GM12878 (cell line): ENCODE measurements at regions not wholly inside any gene's neighbourhood (a gene's known extent, or its start where the extent isn't known, plus 50 kb on each side); places are given as distances from the start of the nearest gene placed in this dataset.

Experiments
- ATAC-seq: fragments of 200-7000 bp; cut with Tn5 transposase; 3 replicates; pipeline ENCODE4 v1.9.1; 2020; ENCODE audit warnings: mild to moderate bottlenecking, moderate library complexity
- BruUV-seq: library from RNA; stranded (reverse); fragments of 400-500 nt; replicated peaks from 2 replicates; lab custom pipeline; 2021; lab: Mats Ljungman, UMichigan
- CTCF ChIA-PET: fragments of 300-600 bp; sonication (Branson Sonifier 250); formaldehyde crosslinking; extraction: SDS; loops from one replicate; lab custom pipeline; 2021; ENCODE audit warnings: inconsistent platforms; lab: Yijun Ruan, JAX
- POLR2A ChIA-PET: fragments of 350-600 bp; formaldehyde crosslinking; extraction: SDS; loops from one replicate; lab custom pipeline; 2021; ENCODE audit warnings: inconsistent platforms; lab: Charles Lee
- RAD21 ChIA-PET: fragments of 300-600 bp; sonication (Branson Sonifier 250); formaldehyde crosslinking; loops from one replicate; lab custom pipeline; 2023; ENCODE audit warnings: antibody characterized with exemption; ENCODE audit not compliant: unreplicated experiment; lab: Charles Lee
- SMC1A ChIA-PET: fragments of 300-600 bp; sonication (Branson Sonifier 250); formaldehyde crosslinking; loops from one replicate; lab custom pipeline; 2023; ENCODE audit not compliant: unreplicated experiment, uncharacterized antibody; lab: Charles Lee
- DNase-seq: peaks from one replicate; pipeline ENCODE4 v3.0.0-alpha.2; 2011; ENCODE audit warnings: low read depth, low spot score
- FAIRE-seq: peaks from 3 replicates; lab custom pipeline; 2011; peaks lifted over from hg19 to GRCh38; lab: Jason Lieb, UNC
- H2AFZ ChIP-seq: 2 replicates; pipeline ENCODE4 v1.6.0; 2011; ENCODE audit warnings: low read depth, low read length, control low read depth; ENCODE audit not compliant: control insufficient read depth
- H3K27ac ChIP-seq: 2 replicates; pipeline ENCODE4 v1.5.1; 2011; ENCODE audit warnings: control low read depth; ENCODE audit not compliant: control insufficient read depth, insufficient read depth
- H3K27me3 ChIP-seq, 2 experiments: replicated peaks in 1 of 2; 2 replicates each; pipeline versions ENCODE4 v1.6.0 to v1.6.1; 2011; ENCODE audit warnings: low read length in 1 of 2; ENCODE audit not compliant: control insufficient read depth in 2 of 2, insufficient read depth in 2 of 2
- H3K36me3 ChIP-seq, 2 experiments: 2 replicates each; pipeline ENCODE4 v1.5.1; 2011; ENCODE audit warnings: low read length in 1 of 2; ENCODE audit not compliant: control insufficient read depth in 2 of 2, insufficient read depth in 2 of 2
- H3K4me1 ChIP-seq: 2 replicates; pipeline ENCODE4 v1.6.1; 2011; ENCODE audit warnings: mild to moderate bottlenecking, low read length, moderate library complexity, mixed read lengths; ENCODE audit not compliant: control insufficient read depth, insufficient read depth
- H3K4me2 ChIP-seq: 2 replicates; pipeline ENCODE4 v1.6.0; 2011; ENCODE audit warnings: control low read depth; ENCODE audit not compliant: control insufficient read depth, insufficient read depth
- H3K4me3 ChIP-seq: fragments of 200-600 bp; sonication (generic); 2 replicates; pipeline ENCODE4 v1.5.1; 2016
- H3K79me2 ChIP-seq: 2 replicates; pipeline ENCODE4 v1.6.0; 2011; ENCODE audit warnings: low read length; ENCODE audit not compliant: control insufficient read depth, insufficient read depth
- H3K9ac ChIP-seq: 2 replicates; pipeline ENCODE4 v1.8.0; 2011; ENCODE audit warnings: low read length, control low read depth, mixed read lengths; ENCODE audit not compliant: control insufficient read depth, insufficient read depth
- H3K9me3 ChIP-seq: replicated peaks from 3 replicates; pipeline ENCODE4 v1.5.1; 2011; ENCODE audit warnings: mild to moderate bottlenecking, low read length; ENCODE audit not compliant: control insufficient read depth, insufficient read depth
- H4K20me1 ChIP-seq: 2 replicates; pipeline ENCODE4 v1.6.0; 2011; ENCODE audit not compliant: control insufficient read depth, insufficient read depth
- CREM ChIP-seq: IDR thresholded peaks from 2 replicates; pipeline ENCODE4 v1.6.1; 2014; ENCODE audit warnings: antibody characterized with exemption, low read depth
- DPF2 ChIP-seq: fragments of 450-650 bp; IDR thresholded peaks from 2 replicates; pipeline ENCODE4 v1.6.1; 2017; ENCODE audit warnings: mild to moderate bottlenecking
- HDAC2 ChIP-seq: fragments of 200-600 bp; sonication (generic); IDR thresholded peaks from 2 replicates; pipeline ENCODE4 v1.6.1; 2017
- IRF4 ChIP-seq: IDR thresholded peaks from 2 replicates; pipeline ENCODE4 v1.6.1; 2011; ENCODE audit warnings: low read depth, low read length
- LARP7 ChIP-seq: fragments of 450-650 bp; IDR thresholded peaks from 2 replicates; pipeline ENCODE4 v1.6.1; 2017; ENCODE audit warnings: mild to moderate bottlenecking
- NRF1 ChIP-seq: conservative IDR thresholded peaks from 2 replicates; pipeline ENCODE4 v1.6.1; 2011; ENCODE audit warnings: mild to moderate bottlenecking, low read depth, low read length, improper control_type of control experiment
- RUNX3 ChIP-seq: IDR thresholded peaks from 2 replicates; pipeline ENCODE4 v1.6.1; 2012; ENCODE audit warnings: low read length, inconsistent platforms
- STAT3 ChIP-seq: IDR thresholded peaks from 2 replicates; pipeline ENCODE4 v1.6.1; 2011; ENCODE audit warnings: low read depth, low read length, improper control_type of control experiment
- WGBS: methylation state at CpG from one replicate; pipeline ENCODE4 v1.1.6; 2016; ENCODE audit warnings: low lambda C conversion rate; ENCODE audit not compliant: insufficient replicate concordance, insufficient coverage; ENCODE audit errors: missing lambda C conversion rate; 5-methylcytosine and 5-hydroxymethylcytosine counted together
- in situ Hi-C: fragments of 300-500 bp; cut with MboI; formaldehyde crosslinking; loops from 9 replicates; pipeline ENCODE4 v1.14.3; 2018; ENCODE audit warnings: mixed read lengths
- intact Hi-C: fragments of 100-400 bp; cut with micrococcal nuclease; formaldehyde crosslinking; loops from one replicate; pipeline ENCODE4 v1.14.2; 2022; ENCODE audit not compliant: unreplicated experiment
- TF ChIP-seq, protein P1 (sequence below): fragments of 450-650 bp; IDR thresholded peaks from 2 replicates; pipeline ENCODE4 v1.6.1; 2018; ENCODE audit warnings: mild to moderate bottlenecking, low read depth, moderate library complexity; ENCODE audit not compliant: partially characterized antibody
- TF ChIP-seq, protein P2 (sequence below): IDR thresholded peaks from 2 replicates; pipeline ENCODE4 v1.6.1; 2012; ENCODE audit warnings: improper control_type of control experiment, low read depth, low read length; ENCODE audit not compliant: insufficient replicate concordance
- TF ChIP-seq, protein P3 (sequence below): fragments of 450-650 bp; IDR thresholded peaks from 2 replicates; pipeline ENCODE4 v1.6.1; 2017; ENCODE audit warnings: mild to moderate bottlenecking

DNA sequence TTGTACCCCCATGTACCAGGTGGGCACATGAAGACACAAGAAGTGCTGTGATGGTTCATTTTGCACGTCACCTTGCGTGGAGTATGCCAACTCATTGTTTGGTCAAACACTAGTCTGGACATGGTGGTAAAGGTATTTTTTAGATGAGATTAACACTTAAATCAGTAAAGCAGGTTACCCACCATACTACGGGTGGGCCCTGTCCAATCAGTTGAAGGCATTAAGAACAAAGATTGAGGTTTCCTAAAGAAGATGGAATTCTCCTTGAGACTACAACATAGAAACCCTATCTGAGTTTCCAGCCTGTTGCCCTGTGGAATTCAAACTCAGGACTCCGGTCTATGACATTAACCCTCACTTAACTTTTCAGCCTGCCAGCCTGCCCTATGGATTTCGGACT is 118.4 kb downstream of the RPLP1 start:
- Histone ChIP-seq H3K9me3 (no peaks in the 10 kb centered on the region), H3K4me2 (no peak overlapping the region), H4K20me1 (no peaks in the 10 kb centered on the region), H3K27ac (no peak overlapping the region), H3K27me3 (no peaks in the 10 kb centered on the region; a peak in 1 of 4 replicates), H3K4me3 (no peak overlapping the region)
- ChIA-PET POLR2A (no interaction called here), SMC1A (no interaction called here)
- no TSS peak for BruUV-seq
- ATAC-seq: no peak
- TF ChIP-seq NRF1 (no peak), DPF2 (no peak), IRF4 (no peak), HDAC2 (no peak), LARP7 (no peak), STAT3 (no peak), CREM (no peak), RUNX3 (no peak)
- TF ChIP-seq, protein P1, sequence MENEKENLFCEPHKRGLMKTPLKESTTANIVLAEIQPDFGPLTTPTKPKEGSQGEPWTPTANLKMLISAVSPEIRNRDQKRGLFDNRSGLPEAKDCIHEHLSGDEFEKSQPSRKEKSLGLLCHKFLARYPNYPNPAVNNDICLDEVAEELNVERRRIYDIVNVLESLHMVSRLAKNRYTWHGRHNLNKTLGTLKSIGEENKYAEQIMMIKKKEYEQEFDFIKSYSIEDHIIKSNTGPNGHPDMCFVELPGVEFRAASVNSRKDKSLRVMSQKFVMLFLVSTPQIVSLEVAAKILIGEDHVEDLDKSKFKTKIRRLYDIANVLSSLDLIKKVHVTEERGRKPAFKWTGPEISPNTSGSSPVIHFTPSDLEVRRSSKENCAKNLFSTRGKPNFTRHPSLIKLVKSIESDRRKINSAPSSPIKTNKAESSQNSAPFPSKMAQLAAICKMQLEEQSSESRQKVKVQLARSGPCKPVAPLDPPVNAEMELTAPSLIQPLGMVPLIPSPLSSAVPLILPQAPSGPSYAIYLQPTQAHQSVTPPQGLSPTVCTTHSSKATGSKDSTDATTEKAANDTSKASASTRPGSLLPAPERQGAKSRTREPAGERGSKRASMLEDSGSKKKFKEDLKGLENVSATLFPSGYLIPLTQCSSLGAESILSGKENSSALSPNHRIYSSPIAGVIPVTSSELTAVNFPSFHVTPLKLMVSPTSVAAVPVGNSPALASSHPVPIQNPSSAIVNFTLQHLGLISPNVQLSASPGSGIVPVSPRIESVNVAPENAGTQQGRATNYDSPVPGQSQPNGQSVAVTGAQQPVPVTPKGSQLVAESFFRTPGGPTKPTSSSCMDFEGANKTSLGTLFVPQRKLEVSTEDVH: no peak
- TF ChIP-seq, protein P2, sequence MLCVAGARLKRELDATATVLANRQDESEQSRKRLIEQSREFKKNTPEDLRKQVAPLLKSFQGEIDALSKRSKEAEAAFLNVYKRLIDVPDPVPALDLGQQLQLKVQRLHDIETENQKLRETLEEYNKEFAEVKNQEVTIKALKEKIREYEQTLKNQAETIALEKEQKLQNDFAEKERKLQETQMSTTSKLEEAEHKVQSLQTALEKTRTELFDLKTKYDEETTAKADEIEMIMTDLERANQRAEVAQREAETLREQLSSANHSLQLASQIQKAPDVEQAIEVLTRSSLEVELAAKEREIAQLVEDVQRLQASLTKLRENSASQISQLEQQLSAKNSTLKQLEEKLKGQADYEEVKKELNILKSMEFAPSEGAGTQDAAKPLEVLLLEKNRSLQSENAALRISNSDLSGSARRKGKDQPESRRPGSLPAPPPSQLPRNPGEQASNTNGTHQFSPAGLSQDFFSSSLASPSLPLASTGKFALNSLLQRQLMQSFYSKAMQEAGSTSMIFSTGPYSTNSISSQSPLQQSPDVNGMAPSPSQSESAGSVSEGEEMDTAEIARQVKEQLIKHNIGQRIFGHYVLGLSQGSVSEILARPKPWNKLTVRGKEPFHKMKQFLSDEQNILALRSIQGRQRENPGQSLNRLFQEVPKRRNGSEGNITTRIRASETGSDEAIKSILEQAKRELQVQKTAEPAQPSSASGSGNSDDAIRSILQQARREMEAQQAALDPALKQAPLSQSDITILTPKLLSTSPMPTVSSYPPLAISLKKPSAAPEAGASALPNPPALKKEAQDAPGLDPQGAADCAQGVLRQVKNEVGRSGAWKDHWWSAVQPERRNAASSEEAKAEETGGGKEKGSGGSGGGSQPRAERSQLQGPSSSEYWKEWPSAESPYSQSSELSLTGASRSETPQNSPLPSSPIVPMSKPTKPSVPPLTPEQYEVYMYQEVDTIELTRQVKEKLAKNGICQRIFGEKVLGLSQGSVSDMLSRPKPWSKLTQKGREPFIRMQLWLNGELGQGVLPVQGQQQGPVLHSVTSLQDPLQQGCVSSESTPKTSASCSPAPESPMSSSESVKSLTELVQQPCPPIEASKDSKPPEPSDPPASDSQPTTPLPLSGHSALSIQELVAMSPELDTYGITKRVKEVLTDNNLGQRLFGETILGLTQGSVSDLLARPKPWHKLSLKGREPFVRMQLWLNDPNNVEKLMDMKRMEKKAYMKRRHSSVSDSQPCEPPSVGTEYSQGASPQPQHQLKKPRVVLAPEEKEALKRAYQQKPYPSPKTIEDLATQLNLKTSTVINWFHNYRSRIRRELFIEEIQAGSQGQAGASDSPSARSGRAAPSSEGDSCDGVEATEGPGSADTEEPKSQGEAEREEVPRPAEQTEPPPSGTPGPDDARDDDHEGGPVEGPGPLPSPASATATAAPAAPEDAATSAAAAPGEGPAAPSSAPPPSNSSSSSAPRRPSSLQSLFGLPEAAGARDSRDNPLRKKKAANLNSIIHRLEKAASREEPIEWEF: no peak
- TF ChIP-seq, protein P3, sequence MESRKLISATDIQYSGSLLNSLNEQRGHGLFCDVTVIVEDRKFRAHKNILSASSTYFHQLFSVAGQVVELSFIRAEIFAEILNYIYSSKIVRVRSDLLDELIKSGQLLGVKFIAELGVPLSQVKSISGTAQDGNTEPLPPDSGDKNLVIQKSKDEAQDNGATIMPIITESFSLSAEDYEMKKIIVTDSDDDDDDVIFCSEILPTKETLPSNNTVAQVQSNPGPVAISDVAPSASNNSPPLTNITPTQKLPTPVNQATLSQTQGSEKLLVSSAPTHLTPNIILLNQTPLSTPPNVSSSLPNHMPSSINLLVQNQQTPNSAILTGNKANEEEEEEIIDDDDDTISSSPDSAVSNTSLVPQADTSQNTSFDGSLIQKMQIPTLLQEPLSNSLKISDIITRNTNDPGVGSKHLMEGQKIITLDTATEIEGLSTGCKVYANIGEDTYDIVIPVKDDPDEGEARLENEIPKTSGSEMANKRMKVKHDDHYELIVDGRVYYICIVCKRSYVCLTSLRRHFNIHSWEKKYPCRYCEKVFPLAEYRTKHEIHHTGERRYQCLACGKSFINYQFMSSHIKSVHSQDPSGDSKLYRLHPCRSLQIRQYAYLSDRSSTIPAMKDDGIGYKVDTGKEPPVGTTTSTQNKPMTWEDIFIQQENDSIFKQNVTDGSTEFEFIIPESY: no peak
- TF ChIP-seq, all 136 proteins: peak for 0
- H3K79me2 ChIP-seq: no peaks in the 10 kb centered on the region
- H3K9ac ChIP-seq: no peak overlapping the region
- WGBS: 47% methylated on average over 5 of the region's 5 CpGs
- CTCF ChIA-PET: no interaction called here
- in situ Hi-C loops: no loop called here
- H2AFZ ChIP-seq: no peak overlapping the region
- no peaks in the 10 kb centered on the region for H3K36me3 ChIP-seq
- FAIRE-seq (no peak), DNase-seq (no peak)
- intact Hi-C loops: loop anchor here (10.0 kb wide), 2 partner anchors 154 to 404 kb away; no protein-coding TSS in a partner anchor
- RAD21 ChIA-PET: no interaction called here
- peaks cover 5% of the 10 kb centered on the region; the same call in 1 of the 2 replicates for H3K4me1 ChIP-seq
